ENCODE measurements at regions not wholly inside any gene's neighbourhood (a gene's known extent, or its start where the extent isn't known, plus 50 kb on each side); places are given as distances from the start of the nearest gene placed in this dataset.

DNA sequence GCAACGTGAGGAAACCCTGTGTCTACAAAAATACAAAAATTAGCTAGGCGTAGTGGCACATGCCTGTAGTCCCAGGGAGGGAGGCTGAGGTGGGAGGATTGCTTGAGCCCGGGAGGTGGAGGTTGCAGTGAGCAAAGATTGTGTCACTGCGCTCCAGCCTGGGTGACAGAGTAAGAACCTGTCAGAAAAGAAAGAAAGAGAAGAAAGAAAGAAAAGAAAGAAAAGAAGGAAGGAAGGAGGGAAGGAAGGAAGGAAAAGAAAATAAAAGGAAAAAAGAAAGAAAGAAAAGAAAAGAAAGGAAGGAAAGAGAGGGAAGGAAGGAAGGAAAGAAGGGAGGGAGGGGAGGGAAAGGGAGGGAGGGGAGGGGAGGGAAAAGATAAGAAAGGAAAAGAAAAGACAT lies 89.9 kb upstream of the HPCAL1 start:
- TF ChIP-seq, protein P1, sequence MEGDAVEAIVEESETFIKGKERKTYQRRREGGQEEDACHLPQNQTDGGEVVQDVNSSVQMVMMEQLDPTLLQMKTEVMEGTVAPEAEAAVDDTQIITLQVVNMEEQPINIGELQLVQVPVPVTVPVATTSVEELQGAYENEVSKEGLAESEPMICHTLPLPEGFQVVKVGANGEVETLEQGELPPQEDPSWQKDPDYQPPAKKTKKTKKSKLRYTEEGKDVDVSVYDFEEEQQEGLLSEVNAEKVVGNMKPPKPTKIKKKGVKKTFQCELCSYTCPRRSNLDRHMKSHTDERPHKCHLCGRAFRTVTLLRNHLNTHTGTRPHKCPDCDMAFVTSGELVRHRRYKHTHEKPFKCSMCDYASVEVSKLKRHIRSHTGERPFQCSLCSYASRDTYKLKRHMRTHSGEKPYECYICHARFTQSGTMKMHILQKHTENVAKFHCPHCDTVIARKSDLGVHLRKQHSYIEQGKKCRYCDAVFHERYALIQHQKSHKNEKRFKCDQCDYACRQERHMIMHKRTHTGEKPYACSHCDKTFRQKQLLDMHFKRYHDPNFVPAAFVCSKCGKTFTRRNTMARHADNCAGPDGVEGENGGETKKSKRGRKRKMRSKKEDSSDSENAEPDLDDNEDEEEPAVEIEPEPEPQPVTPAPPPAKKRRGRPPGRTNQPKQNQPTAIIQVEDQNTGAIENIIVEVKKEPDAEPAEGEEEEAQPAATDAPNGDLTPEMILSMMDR (IDR thresholded peaks at IDR 0.05) = no peak
- TF ChIP-seq POLR2A (IDR thresholded peaks at IDR 0.05) (no peak), EP300 (IDR thresholded peaks at IDR 0.05) (no peak)
